Stimulated activated naive CD4-positive, alpha-beta T cell (primary cell): ENCODE measurements at regions not wholly inside any gene's neighbourhood (a gene's known extent, or its start where the extent isn't known, plus 50 kb on each side); places are given as distances from the start of the nearest gene placed in this dataset.
"Not testable (repeated sequence)": the region's sequence is repeated elsewhere in the genome, so short reads cannot be mapped to it uniquely, and the experiment has no call there.

ENCODE experiments used
- DNase-seq, 6 experiments: peaks; one replicate each; lab custom pipeline; 2025; lab: John Stamatoyannopoulos, UW

- DNase-seq, result not testable (repeated sequence)
Observed at GRCh38 chr7:106713452-106713851, 52.5 kb upstream of the CCDC71L start.

- DNase-seq, result not testable (repeated sequence)
Observed at GRCh38 chr7:106714590-106715442, 53.9 kb upstream of the CCDC71L start.

- DNase-seq, result no peak
Observed at GRCh38 chr7:106715730-106716129, 54.8 kb upstream of the CCDC71L start.

- no peak for DNase-seq
Observed at GRCh38 chr7:106717254-106717954, 56.4 kb upstream of the CCDC71L start.

- no peak for DNase-seq
Observed at GRCh38 chr7:106717955-106718871, 57.3 kb upstream of the CCDC71L start.

GRCh38 chr7:106720641-106721040, 59.7 kb upstream of the CCDC71L start:
- no peak for DNase-seq

GRCh38 chr7:106721816-106722785, 61.1 kb upstream of the CCDC71L start:
- no peak for DNase-seq

- DNase-seq, result no peak
Observed at GRCh38 chr7:106723398-106723797, 62.4 kb upstream of the CCDC71L start.

GRCh38 chr7:106729720-106730385, 68.9 kb upstream of the CCDC71L start:
- no peak for DNase-seq

GRCh38 chr7:106731187-106731586, 70.2 kb upstream of the CCDC71L start:
- peak in 1 of 6 experiments; percentile 2 for DNase-seq

GRCh38 chr7:106731646-106732444, 70.9 kb upstream of the CCDC71L start:
- no peak for DNase-seq

- no peak for DNase-seq
Observed at GRCh38 chr7:106735637-106736036, 74.7 kb upstream of the CCDC71L start.

GRCh38 chr7:106736123-106736507, 75.2 kb upstream of the CCDC71L start:
- no peak for DNase-seq

- DNase-seq, result peak in 5 of 6 experiments; percentile 1 to 59 (median 25)
Observed at GRCh38 chr7:106736508-106737201, 75.7 kb upstream of the CCDC71L start.

GRCh38 chr7:106737202-106737562, 76.2 kb upstream of the CCDC71L start:
- DNase-seq, result no peak

GRCh38 chr7:106740806-106741205, 79.8 kb upstream of the CCDC71L start:
- no peak for DNase-seq

GRCh38 chr7:106744563-106745091, 83.7 kb upstream of the CCDC71L start:
- no peak for DNase-seq

- DNase-seq, result not testable (repeated sequence)
Observed at GRCh38 chr7:106747301-106747700, 86.3 kb upstream of the CCDC71L start.

- no peak for DNase-seq
Observed at GRCh38 chr7:106747804-106748203, 86.8 kb upstream of the CCDC71L start.
